22Rv1 (cell line): ENCODE measurements at regions not wholly inside any gene's neighbourhood (a gene's known extent, or its start where the extent isn't known, plus 50 kb on each side); places are given as distances from the start of the nearest gene placed in this dataset.

Experiments
- CTCF ChIP-seq: fragments of 450-650 bp; IDR thresholded peaks from 2 replicates; pipeline ENCODE4 v1.5.1; 2017; ENCODE audit warnings: mild to moderate bottlenecking
- ZFX ChIP-seq: fragments of 450-650 bp; IDR thresholded peaks from 2 replicates; pipeline ENCODE4 v1.6.1; 2017; ENCODE audit warnings: antibody characterized with exemption, borderline replicate concordance

- TF ChIP-seq CTCF (no peak), ZFX (no peak)
These were observed 501.6 kb upstream of the MKI67 start for GRCh38 chr10:128627811-128628210.
